Type B pancreatic cell (in vitro differentiated cells): ENCODE measurements at regions not wholly inside any gene's neighbourhood (a gene's known extent, or its start where the extent isn't known, plus 50 kb on each side); places are given as distances from the start of the nearest gene placed in this dataset.

Experiments used
- DNase-seq: peaks from one replicate; pipeline ENCODE4 v3.0.0; 2021; ENCODE audit warnings: mixed read lengths; ENCODE audit not compliant: unreplicated experiment; ENCODE audit errors: extremely low spot score
- H3K27ac Mint-ChIP-seq: 2 replicates; pipeline ENCODE4 v1.8.0; 2021; ENCODE audit warnings: mild to moderate bottlenecking, mixed read lengths
- H3K27me3 Mint-ChIP-seq: 2 replicates; pipeline ENCODE4 v1.8.0; 2021; ENCODE audit warnings: mixed read lengths
- H3K36me3 Mint-ChIP-seq: 2 replicates; pipeline ENCODE4 v1.8.0; 2021; ENCODE audit warnings: mixed read lengths
- H3K4me1 Mint-ChIP-seq: one replicate; pipeline ENCODE4 v1.8.0; 2021; ENCODE audit warnings: mixed read lengths; ENCODE audit not compliant: unreplicated experiment
- H3K4me3 Mint-ChIP-seq: 2 replicates; pipeline ENCODE4 v1.8.0; 2021; ENCODE audit warnings: mild to moderate bottlenecking, mixed read lengths
- H3K9me3 Mint-ChIP-seq: 2 replicates; pipeline ENCODE4 v1.8.0; 2021; ENCODE audit warnings: mixed read lengths
- TF ChIP-seq, protein P1 (sequence below): fragments of 200-600 bp; sonication (generic); conservative IDR thresholded peaks from 2 replicates; pipeline ENCODE4 v1.5.0; 2021; ENCODE audit warnings: antibody characterized with exemption, mild to moderate bottlenecking

DNA sequence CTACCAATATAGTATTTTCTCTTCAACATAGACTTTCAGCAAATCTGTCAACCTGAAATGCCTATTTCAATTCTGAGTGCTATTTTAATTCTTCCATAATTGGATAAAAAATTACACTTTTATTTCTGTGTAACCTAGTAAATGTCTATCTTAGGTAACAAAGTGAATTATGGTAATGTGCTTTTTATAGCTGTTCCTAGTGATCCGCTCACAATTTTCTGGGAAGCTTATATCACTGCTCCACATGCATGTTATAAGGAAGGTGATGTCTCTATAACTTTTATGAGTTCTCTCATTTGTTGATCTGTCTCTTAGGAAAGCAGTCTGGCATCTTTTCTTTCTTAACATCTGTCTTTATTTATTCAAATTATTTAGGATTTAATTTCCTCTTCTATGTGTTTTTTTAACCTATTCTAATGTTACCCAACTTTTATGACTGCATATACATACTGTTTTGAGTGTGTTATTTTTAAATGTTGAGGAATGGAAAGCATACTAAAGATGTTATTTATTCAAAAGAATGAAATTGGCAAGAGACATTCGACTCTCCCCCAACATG, 777.1 kb upstream of the MDGA2 start:
- H3K27ac Mint-ChIP-seq: no peak overlapping the region
- H3K9me3 Mint-ChIP-seq: no peaks in the 10 kb centered on the region
- H3K4me1 Mint-ChIP-seq: no peaks in the 10 kb centered on the region
- H3K4me3 Mint-ChIP-seq: no peak overlapping the region
- TF ChIP-seq, protein P1, sequence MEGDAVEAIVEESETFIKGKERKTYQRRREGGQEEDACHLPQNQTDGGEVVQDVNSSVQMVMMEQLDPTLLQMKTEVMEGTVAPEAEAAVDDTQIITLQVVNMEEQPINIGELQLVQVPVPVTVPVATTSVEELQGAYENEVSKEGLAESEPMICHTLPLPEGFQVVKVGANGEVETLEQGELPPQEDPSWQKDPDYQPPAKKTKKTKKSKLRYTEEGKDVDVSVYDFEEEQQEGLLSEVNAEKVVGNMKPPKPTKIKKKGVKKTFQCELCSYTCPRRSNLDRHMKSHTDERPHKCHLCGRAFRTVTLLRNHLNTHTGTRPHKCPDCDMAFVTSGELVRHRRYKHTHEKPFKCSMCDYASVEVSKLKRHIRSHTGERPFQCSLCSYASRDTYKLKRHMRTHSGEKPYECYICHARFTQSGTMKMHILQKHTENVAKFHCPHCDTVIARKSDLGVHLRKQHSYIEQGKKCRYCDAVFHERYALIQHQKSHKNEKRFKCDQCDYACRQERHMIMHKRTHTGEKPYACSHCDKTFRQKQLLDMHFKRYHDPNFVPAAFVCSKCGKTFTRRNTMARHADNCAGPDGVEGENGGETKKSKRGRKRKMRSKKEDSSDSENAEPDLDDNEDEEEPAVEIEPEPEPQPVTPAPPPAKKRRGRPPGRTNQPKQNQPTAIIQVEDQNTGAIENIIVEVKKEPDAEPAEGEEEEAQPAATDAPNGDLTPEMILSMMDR: no peak
- H3K36me3 Mint-ChIP-seq: no peaks in the 10 kb centered on the region
- no peaks in the 10 kb centered on the region for H3K27me3 Mint-ChIP-seq
- DNase-seq: no peak

- no peak overlapping the region for H3K27ac Mint-ChIP-seq
- H3K4me1 Mint-ChIP-seq: no peaks in the 10 kb centered on the region
- H3K4me3 Mint-ChIP-seq: no peak overlapping the region
- TF ChIP-seq, protein P1: no peak
- no peaks in the 10 kb centered on the region for H3K27me3 Mint-ChIP-seq
- H3K36me3 Mint-ChIP-seq: no peaks in the 10 kb centered on the region
- H3K9me3 Mint-ChIP-seq: no peaks in the 10 kb centered on the region
- DNase-seq: no peak
Measured at GRCh38 chr14:48435221-48435620, 759.8 kb upstream of the MDGA2 start.

GRCh38 chr14:48430805-48431204, 755.4 kb upstream of the MDGA2 start:
- no peak overlapping the region for H3K27ac Mint-ChIP-seq
- H3K9me3 Mint-ChIP-seq: no peaks in the 10 kb centered on the region
- no peaks in the 10 kb centered on the region for H3K4me1 Mint-ChIP-seq
- H3K36me3 Mint-ChIP-seq: no peaks in the 10 kb centered on the region
- no peak overlapping the region for H3K4me3 Mint-ChIP-seq
- H3K27me3 Mint-ChIP-seq: no peaks in the 10 kb centered on the region
- TF ChIP-seq, protein P1: no peak
- no peak for DNase-seq

DNA sequence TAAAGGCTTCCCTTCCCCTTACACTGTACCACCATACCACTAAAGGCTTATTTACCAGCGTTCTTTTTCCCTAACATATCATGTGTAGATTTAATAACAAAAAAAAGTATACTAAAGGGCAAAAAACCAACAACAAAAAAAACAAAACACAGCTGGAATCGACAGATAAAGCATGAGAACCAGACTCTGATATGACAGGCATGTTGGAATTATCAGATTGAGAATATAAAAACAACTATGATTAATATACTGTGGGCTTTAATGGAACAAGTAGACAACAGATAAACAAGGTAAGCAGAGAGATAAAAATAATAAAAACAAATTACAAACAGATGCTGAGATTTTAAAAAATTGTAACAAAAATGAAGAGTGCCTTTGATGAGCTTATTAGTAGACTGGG, 754.1 kb upstream of the MDGA2 start:
- no peak overlapping the region for H3K27ac Mint-ChIP-seq
- TF ChIP-seq, protein P1: no peak
- no peak overlapping the region for H3K4me3 Mint-ChIP-seq
- no peaks in the 10 kb centered on the region for H3K9me3 Mint-ChIP-seq
- no peaks in the 10 kb centered on the region for H3K36me3 Mint-ChIP-seq
- DNase-seq: no peak
- no peaks in the 10 kb centered on the region for H3K4me1 Mint-ChIP-seq
- no peaks in the 10 kb centered on the region for H3K27me3 Mint-ChIP-seq

- Mint-ChIP-seq H3K36me3 (no peaks in the 10 kb centered on the region), H3K27me3 (no peaks in the 10 kb centered on the region), H3K9me3 (peaks cover 22% of the 10 kb centered on the region), H3K4me1 (no peaks in the 10 kb centered on the region), H3K27ac (no peak overlapping the region), H3K4me3 (no peak overlapping the region)
- TF ChIP-seq, protein P1: no peak
- DNase-seq: no peak
Measured at GRCh38 chr14:48417715-48418500, 742.5 kb upstream of the MDGA2 start.
